WI38 (cell line): ENCODE measurements at regions not wholly inside any gene's neighbourhood (a gene's known extent, or its start where the extent isn't known, plus 50 kb on each side); places are given as distances from the start of the nearest gene placed in this dataset.

Experiments
- H3K4me3 ChIP-seq: 2 replicates; pipeline ENCODE4 v1.5.1; 2011; ENCODE audit warnings: low read depth, mild to moderate bottlenecking, control low read depth, low read length
- CTCF ChIP-seq: IDR thresholded peaks from 2 replicates; pipeline ENCODE4 v1.5.1; 2012; ENCODE audit warnings: low read depth, mild to moderate bottlenecking, control low read depth, low read length

- TF ChIP-seq CTCF: no peak
- H3K4me3 ChIP-seq: no peak overlapping the region
These were observed 123.4 kb upstream of the SOD1 start for GRCh38 chr21:31536138-31536537.

- TF ChIP-seq CTCF: no peak
- no peak overlapping the region for H3K4me3 ChIP-seq
These were observed 127.5 kb upstream of the SOD1 start for GRCh38 chr21:31531967-31532366.

- TF ChIP-seq CTCF: no peak
- H3K4me3 ChIP-seq: no peak overlapping the region
These were observed 128.4 kb upstream of the SOD1 start for GRCh38 chr21:31530897-31531705.

GRCh38 chr21:31530364-31530763 is 129.1 kb upstream of the SOD1 start:
- no peak for TF ChIP-seq CTCF

GRCh38 chr21:31529406-31529805 is 130.1 kb upstream of the SOD1 start:
- no peak for TF ChIP-seq CTCF
- H3K4me3 ChIP-seq: no peak overlapping the region

More at GRCh38 chr21:31530364-31530763, 129.1 kb upstream of the SOD1 start:
- H3K4me3 ChIP-seq: no peak overlapping the region

GRCh38 chr21:31526040-31526439 is 133.5 kb upstream of the SOD1 start:
- H3K4me3 ChIP-seq: no peak overlapping the region
- no peak for TF ChIP-seq CTCF

GRCh38 chr21:31524140-31524539 is 135.4 kb upstream of the SOD1 start:
- H3K4me3 ChIP-seq: no peak overlapping the region
- no peak for TF ChIP-seq CTCF
